GM19397 (cell line): ENCODE measurements at regions not wholly inside any gene's neighbourhood (a gene's known extent, or its start where the extent isn't known, plus 50 kb on each side); places are given as distances from the start of the nearest gene placed in this dataset.
A peak's percentile ranks its signal among the peaks of the same experiment; 100 is the strongest.
"Not testable (repeated sequence)": the region's sequence is repeated elsewhere in the genome, so short reads cannot be mapped to it uniquely, and the experiment has no call there.

Experiments used
- ATAC-seq: cut with Tn5 transposase; IDR thresholded peaks from one replicate; pipeline ENCODE4 v1.9.1; 2021; ENCODE audit warnings: mild to moderate bottlenecking, moderate library complexity; ENCODE audit not compliant: unreplicated experiment

DNA sequence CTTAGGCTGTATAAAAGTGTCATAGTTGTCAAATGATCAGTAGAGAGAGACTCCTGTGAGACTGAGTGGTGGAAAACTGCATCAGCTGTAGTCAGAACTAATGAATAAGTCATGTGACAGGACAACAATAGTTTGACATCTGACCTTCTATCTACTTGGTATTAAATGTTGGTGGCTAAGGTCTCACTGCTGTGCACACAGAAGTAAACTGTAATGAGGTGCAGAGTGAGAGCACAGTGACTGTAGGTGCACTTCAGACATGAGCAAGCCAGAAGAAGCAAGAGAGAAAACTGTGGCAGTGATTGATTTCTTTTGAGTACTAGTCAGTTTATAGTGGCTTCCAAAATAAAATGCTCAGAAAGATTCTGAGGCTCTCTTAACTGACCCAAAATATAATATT is 803.6 kb downstream of the RAPGEF2 start:
- no peak for ATAC-seq

GRCh38 chr4:159910721-159911120 is 807.8 kb downstream of the RAPGEF2 start:
- no peak for ATAC-seq

- ATAC-seq, result no peak
Observed at GRCh38 chr4:159922119-159922518, 819.2 kb downstream of the RAPGEF2 start.

DNA sequence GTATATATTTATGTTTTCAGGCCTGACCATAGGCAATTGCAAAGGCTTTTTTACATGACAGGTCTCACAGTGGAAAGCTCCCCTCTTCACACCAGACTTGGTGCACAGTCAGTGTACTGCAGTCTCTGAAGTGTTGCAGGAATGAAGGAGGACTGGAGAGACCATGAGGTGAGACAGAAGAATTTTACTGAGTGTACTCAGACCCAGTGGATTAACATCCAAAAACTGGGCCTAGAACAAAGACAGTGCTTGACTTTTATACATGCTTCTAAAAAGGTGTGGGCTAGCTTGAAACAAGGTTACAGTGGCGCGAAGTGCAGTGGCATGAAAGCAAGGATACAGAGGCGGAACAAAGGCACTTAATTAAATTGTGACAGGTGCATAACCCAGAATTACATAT is 822.9 kb downstream of the RAPGEF2 start:
- ATAC-seq, result no peak

- ATAC-seq, result no peak
Observed at GRCh38 chr4:159926871-159927270, 824.0 kb downstream of the RAPGEF2 start.

DNA sequence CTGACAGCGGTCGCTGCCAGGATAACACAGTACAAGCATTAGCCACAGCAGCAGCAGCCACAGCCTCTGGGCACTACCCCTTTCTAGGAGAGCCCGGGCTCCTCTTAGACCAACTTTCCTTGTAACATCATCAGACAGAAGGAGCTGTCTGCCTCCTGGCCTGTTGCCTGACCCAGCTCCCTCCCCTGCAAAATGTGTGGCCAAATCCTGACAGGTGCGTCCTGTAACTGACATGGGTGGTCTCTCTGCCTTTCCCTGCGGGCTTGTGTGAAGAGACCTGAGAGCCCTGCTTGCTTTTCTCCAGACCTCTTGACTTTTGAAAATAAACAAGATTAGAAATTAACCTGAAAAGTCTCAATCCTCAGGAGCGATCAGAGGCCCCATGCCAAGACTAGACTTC is 824.9 kb downstream of the RAPGEF2 start:
- ATAC-seq, result no peak

GRCh38 chr4:159934602-159935001 is 831.7 kb downstream of the RAPGEF2 start:
- ATAC-seq, result not testable (repeated sequence)

DNA sequence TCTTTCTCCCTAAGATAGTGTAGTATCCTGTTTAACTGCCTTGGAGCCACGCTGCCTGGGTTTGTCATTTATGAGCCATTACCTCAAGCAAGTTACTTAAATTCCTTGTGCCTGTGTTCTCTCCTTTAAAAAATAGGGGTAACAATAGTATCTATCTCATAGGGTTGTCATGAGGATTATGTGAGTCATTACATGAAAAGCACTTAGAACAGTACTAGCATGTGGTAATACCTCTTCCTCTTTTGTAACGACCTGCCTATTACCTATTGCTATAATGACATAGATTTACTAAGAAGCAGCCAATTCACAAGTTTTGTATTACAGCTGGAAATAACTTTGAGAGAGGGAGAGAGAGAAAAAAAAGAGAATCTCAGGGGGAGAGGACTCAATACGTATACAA is 834.7 kb downstream of the RAPGEF2 start:
- ATAC-seq, result peak; percentile 86

DNA sequence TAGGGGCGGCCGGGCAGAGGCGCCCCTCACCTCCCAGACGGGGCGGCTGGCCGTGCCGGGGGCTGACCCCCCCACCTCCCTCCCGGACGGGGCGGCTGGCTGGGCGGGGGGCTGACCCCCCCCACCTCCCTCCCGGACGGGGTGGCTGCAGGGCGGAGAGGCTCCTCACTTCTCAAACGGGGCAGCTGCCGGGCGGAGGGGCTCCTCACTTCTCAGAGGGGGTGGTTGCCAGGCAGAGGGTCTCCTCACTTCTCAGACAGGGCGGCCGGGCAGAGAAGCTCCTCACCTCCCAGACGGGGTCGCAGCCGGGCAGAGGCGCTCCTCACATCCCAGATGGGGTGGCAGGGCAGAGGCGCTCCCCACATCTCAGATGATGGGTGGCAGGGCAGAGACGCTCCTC is 836.8 kb downstream of the RAPGEF2 start:
- not testable (repeated sequence) for ATAC-seq

DNA sequence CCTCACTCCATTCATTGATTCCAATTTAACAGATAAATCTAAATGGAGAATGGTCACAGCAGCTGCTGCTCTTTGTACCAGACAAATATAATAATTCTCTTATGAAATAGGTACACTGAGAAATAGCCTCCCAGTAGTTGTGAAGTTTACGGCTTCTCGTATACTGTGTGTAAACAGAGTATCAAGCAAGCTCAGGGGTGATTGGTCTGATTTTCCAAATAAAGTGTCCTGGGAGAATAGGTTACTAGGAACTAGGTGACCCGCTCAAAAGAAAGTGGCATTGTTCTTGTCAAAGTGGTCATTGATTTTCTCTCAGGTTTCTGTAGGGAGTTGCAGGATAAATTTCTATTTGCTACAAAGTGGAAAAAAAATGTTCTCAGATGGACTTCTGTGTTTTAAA is 838.2 kb downstream of the RAPGEF2 start:
- no peak for ATAC-seq

DNA sequence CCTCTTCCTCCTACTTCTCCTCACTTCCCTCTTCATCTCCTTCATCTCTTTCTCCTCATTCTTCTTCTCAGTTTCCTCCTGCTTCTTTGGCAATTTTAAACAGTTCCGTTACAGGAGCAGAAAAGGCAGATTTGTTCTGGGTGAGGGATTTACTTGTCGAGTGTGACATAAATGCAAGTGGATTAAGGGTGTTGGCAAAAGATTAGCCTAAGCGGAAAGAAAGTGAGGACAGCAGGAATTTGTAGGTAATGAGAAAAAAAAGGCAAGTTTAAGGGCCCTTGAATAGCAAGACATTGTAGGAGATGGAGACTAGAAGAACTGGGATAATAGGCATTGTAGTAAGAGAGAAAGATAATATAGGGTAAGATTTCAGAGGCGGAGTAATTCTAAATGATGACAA is 841.6 kb downstream of the RAPGEF2 start:
- no peak for ATAC-seq

- no peak for ATAC-seq
Observed at GRCh38 chr4:159946983-159947615, 844.2 kb downstream of the RAPGEF2 start.

GRCh38 chr4:159950707-159951106 is 847.8 kb downstream of the RAPGEF2 start:
- no peak for ATAC-seq

DNA sequence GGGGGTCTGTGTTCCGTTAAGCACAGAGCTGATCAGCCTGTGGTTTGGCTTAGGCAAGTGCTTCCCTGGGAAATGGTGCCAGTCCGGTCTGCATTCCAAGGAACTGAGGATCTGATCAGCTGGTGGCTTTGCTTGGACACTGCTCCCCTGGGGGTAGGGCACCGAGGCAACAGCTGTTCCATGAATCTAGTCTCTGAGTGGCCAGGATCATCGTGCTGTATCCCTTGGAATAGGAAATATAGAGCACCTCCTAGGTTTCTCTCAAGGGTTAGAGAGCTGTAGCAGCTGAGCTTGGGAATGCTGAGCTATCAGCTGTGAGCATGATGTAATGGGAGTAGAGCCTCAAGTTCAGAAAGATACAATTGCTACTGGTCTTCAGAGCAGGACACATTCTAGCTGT is 863.9 kb downstream of the RAPGEF2 start:
- no peak for ATAC-seq

- not testable (repeated sequence) for ATAC-seq
Observed at GRCh38 chr4:159976871-159977482, 874.1 kb downstream of the RAPGEF2 start.

DNA sequence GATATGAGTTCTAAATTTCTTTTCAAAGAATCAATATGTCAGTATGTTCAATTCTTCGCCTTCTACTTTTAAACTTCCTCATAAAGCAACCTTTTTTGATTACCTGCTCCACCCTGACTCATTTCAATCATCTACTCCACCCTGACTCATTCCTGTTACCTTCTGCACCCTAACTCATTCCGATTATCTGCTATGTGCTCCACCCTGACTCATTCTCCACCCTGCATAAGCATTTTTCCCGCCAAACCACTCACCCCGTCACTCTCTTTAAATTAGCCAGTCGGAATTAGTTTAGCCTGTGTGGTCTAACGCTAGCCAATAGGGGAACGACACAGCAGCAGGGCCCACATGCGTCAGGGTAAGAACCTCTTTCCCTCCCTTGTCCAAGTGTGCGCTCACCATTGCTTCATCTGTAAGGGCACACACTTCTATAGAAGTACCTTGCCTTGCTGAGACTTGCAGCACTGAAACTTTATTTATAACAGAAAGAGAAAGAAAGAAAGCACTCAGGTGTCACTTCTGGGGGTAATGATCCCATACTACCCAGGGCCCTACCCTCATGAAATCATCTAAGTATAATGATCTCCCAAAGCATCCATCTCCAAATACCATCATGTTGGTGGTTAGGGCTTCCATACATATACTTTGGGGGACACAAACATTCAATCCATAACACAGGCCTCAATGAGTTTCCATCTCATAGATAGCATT is 875.2 kb downstream of the RAPGEF2 start:
- ATAC-seq, result no peak

DNA sequence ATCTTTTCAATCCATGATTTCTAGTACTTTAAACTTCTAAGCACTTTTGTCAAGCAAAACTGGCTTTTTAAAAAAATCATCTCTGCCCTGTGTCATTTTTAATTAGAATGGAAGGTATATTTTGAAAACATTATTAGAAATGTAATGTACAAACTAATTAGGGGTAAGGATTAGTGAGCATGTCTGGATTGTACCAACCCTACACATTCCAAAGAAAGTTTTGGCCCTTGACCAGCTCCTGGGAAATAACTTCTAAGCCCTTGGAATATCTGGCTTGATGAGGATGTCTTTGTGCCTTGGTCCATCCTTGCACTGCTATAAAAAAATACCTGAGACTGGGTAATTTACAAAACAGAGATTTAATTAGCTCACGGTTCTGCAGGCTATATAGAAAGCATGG is 876.5 kb downstream of the RAPGEF2 start:
- no peak for ATAC-seq

GRCh38 chr4:159979953-159980352 is 877.1 kb downstream of the RAPGEF2 start:
- ATAC-seq, result no peak

GRCh38 chr4:159980826-159981468 is 878.1 kb downstream of the RAPGEF2 start:
- no peak for ATAC-seq

GRCh38 chr4:159981469-159981856 is 878.6 kb downstream of the RAPGEF2 start:
- ATAC-seq, result no peak

- no peak for ATAC-seq
Observed at GRCh38 chr4:159983082-159983481, 880.2 kb downstream of the RAPGEF2 start.
